Loucy (cell line): ENCODE measurements at regions not wholly inside any gene's neighbourhood (a gene's known extent, or its start where the extent isn't known, plus 50 kb on each side); places are given as distances from the start of the nearest gene placed in this dataset.
A peak's percentile ranks its signal among the peaks of the same experiment; 100 is the strongest.

Experiments
- H2AFZ ChIP-seq: fragments of 200-600 bp; sonication (generic); 2 replicates; pipeline ENCODE4 v1.6.0; 2016; ENCODE audit warnings: antibody characterized with exemption, mild to moderate bottlenecking, low read length, moderate library complexity
- H3F3A ChIP-seq: fragments of 200-600 bp; 2 replicates; pipeline ENCODE4 v1.6.0; 2016; ENCODE audit warnings: antibody characterized with exemption, low read depth, mild to moderate bottlenecking
- H3K27me3 ChIP-seq: fragments of 200-600 bp; sonication (generic); 2 replicates; pipeline ENCODE4 v1.6.1; 2014; ENCODE audit warnings: low read length, mild to moderate bottlenecking; ENCODE audit not compliant: insufficient read depth, poor library complexity, severe bottlenecking
- H3K36me3 ChIP-seq: fragments of 200-600 bp; sonication (generic); 2 replicates; pipeline ENCODE4 v1.6.1; 2016; ENCODE audit warnings: low read length; ENCODE audit not compliant: insufficient read depth
- H3K4me1 ChIP-seq: fragments of 200-600 bp; sonication (generic); 2 replicates; pipeline ENCODE4 v1.5.1; 2014; ENCODE audit warnings: low read length, mild to moderate bottlenecking; ENCODE audit not compliant: insufficient read depth, poor library complexity, severe bottlenecking
- H3K4me2 ChIP-seq: fragments of 200-600 bp; sonication (generic); 2 replicates; pipeline ENCODE4 v1.6.0; 2014; ENCODE audit warnings: antibody characterized with exemption, low read length, low read depth, mild to moderate bottlenecking; ENCODE audit not compliant: poor library complexity, severe bottlenecking
- H3K4me3 ChIP-seq: fragments of 200-600 bp; sonication (generic); 2 replicates; pipeline ENCODE4 v1.5.1; 2014; ENCODE audit warnings: low read length, mild to moderate bottlenecking, mixed read lengths; ENCODE audit not compliant: poor library complexity, severe bottlenecking
- H3K79me2 ChIP-seq: fragments of 200-600 bp; sonication (generic); 2 replicates; pipeline ENCODE4 v1.6.1; 2014; ENCODE audit warnings: low read length; ENCODE audit not compliant: insufficient read depth
- H3K9ac ChIP-seq: fragments of 200-600 bp; sonication (generic); 2 replicates; pipeline ENCODE4 v1.6.0; 2014; ENCODE audit warnings: mild to moderate bottlenecking, low read depth, low read length, moderate library complexity; ENCODE audit not compliant: poor library complexity, severe bottlenecking
- H3K9me2 ChIP-seq: fragments of 200-600 bp; sonication (generic); replicated peaks from 2 replicates; pipeline ENCODE4 v1.6.1; 2016; ENCODE audit warnings: low read depth, low read length, mixed read lengths
- H3K9me3 ChIP-seq: fragments of 200-600 bp; sonication (generic); 2 replicates; pipeline ENCODE4 v1.6.1; 2014; ENCODE audit warnings: mild to moderate bottlenecking, antibody characterized with exemption, low read length, low read depth; ENCODE audit not compliant: insufficient read depth
- H4K20me1 ChIP-seq: fragments of 200-600 bp; sonication (generic); 2 replicates; pipeline ENCODE4 v1.6.0; 2014; ENCODE audit warnings: antibody characterized with exemption, low read length, mild to moderate bottlenecking; ENCODE audit not compliant: insufficient read depth, poor library complexity, severe bottlenecking
- EZH2phosphoT487 ChIP-seq: fragments of 200-600 bp; IDR thresholded peaks from 2 replicates; pipeline ENCODE4 v1.6.1; 2018; ENCODE audit warnings: antibody characterized with exemption, mild to moderate bottlenecking, moderate library complexity, borderline replicate concordance
- TF ChIP-seq, protein P1 (sequence below): fragments of 200-600 bp; sonication (generic); conservative IDR thresholded peaks from 2 replicates; pipeline ENCODE4 v1.5.1; 2014; ENCODE audit warnings: mild to moderate bottlenecking, antibody characterized with exemption, low read length

DNA sequence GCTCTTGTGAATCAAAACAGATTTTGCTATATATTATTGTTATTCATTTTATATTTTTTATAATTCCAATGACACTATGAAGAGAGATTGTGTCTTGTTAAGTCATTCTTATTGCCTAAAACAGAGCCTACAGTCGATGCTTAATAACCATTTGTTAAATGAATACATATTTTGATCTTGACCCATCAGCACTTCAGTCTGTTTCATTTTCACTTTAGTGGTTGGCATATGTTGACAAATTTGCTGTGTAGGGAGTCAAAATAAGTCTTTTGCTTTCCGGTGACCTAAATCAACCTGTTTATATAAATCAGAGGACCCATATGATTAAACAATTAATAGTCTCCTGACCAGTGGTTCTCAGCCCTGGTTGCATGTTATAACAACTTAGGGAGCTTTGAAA is 97.1 kb downstream of the TXNL1 start:
- Histone ChIP-seq H3K9ac (no peak overlapping the region), H3K4me3 (no peak overlapping the region)

DNA sequence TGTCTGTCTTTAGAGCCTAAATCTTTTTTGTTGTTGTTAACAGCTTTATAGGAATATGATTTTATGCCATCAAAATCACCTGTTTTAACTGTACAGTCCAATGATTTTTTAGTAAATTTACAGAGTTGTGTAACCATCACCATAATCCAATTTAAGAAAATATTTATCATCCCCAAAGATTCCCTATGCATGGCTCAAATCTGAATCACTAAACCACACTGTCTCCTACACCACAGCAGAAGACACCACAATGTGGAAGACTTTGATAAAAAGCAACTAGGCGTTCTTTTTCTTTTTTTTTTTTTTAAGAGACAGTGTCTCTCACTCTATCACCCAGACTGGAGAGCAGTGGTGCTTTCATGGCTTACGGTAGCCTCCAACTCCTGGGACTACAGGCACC is 99.6 kb downstream of the TXNL1 start:
- H3K79me2 ChIP-seq, result no peaks in the 10 kb centered on the region
- no peaks in the 10 kb centered on the region for H3K9me3 ChIP-seq
- H3K9me2 ChIP-seq, result no peaks in the 10 kb centered on the region
- no peak overlapping the region for H3K9ac ChIP-seq
- no peak overlapping the region for H3K4me2 ChIP-seq
- peaks cover 4% of the 10 kb centered on the region for H3K4me1 ChIP-seq
- H3K4me3 ChIP-seq, result no peak overlapping the region
- no peak overlapping the region for H2AFZ ChIP-seq
- H3K36me3 ChIP-seq, result no peaks in the 10 kb centered on the region
- no peaks in the 10 kb centered on the region for H4K20me1 ChIP-seq
- no peaks in the 10 kb centered on the region for H3K27me3 ChIP-seq
- no peaks in the 10 kb centered on the region for H3F3A ChIP-seq
- no peak for TF ChIP-seq EZH2phosphoT487
- TF ChIP-seq, protein P1, sequence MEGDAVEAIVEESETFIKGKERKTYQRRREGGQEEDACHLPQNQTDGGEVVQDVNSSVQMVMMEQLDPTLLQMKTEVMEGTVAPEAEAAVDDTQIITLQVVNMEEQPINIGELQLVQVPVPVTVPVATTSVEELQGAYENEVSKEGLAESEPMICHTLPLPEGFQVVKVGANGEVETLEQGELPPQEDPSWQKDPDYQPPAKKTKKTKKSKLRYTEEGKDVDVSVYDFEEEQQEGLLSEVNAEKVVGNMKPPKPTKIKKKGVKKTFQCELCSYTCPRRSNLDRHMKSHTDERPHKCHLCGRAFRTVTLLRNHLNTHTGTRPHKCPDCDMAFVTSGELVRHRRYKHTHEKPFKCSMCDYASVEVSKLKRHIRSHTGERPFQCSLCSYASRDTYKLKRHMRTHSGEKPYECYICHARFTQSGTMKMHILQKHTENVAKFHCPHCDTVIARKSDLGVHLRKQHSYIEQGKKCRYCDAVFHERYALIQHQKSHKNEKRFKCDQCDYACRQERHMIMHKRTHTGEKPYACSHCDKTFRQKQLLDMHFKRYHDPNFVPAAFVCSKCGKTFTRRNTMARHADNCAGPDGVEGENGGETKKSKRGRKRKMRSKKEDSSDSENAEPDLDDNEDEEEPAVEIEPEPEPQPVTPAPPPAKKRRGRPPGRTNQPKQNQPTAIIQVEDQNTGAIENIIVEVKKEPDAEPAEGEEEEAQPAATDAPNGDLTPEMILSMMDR, result no peak

More for the DNA sequence above, 97.1 kb downstream of the TXNL1 start:
- Histone ChIP-seq H3K9me3 (no peaks in the 10 kb centered on the region), H3K4me2 (peak overlapping the region; percentile 35), H2AFZ (peak overlapping the region; percentile 63; the same call in 1 of the 2 replicates), H3K9me2 (no peaks in the 10 kb centered on the region), H3K79me2 (no peaks in the 10 kb centered on the region), H3K4me1 (peaks cover 4% of the 10 kb centered on the region), H3F3A (no peaks in the 10 kb centered on the region), H3K27me3 (no peaks in the 10 kb centered on the region), H3K36me3 (no peaks in the 10 kb centered on the region), H4K20me1 (no peaks in the 10 kb centered on the region)
- TF ChIP-seq EZH2phosphoT487, result no peak
- TF ChIP-seq, protein P1, result no peak

DNA sequence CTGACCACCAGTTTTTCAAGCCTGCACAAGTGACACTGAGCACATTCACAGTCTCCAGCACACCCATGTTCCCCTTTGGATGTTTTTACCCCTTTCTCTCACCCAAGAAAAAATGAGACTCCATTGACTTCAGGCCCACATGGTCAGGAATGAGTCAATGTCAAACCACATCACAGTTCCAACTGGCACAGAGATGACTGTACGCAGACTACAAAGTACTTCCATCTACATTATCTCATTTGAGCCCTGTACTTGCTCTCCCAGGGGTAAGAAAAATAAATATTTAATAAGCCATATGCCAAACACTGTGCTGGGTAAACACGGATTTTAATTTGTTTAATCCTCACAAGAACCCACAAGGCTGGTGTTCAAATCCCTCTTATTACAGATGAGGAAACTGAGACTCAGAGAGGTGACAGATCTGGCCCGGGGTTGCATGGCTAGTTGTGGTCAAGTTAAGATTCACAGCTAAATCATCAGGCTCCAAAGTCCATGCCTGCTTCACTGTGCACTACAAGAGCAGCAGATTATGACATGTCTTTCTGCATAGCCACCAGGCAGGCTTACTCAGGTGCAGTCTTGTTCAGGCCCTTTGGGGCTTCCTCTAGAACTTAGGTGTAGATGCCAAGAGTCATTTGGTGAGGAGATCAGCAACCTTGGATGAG is 106.1 kb downstream of the TXNL1 start:
- no peaks in the 10 kb centered on the region for H3F3A ChIP-seq
- no peaks in the 10 kb centered on the region for H3K79me2 ChIP-seq

More for the DNA sequence above, 106.1 kb downstream of the TXNL1 start:
- H3K9me2 ChIP-seq, result no peaks in the 10 kb centered on the region
- TF ChIP-seq, protein P1, result no peak
- no peak for TF ChIP-seq EZH2phosphoT487
- no peaks in the 10 kb centered on the region for H4K20me1 ChIP-seq
- no peaks in the 10 kb centered on the region for H3K27me3 ChIP-seq
- no peaks in the 10 kb centered on the region for H3K36me3 ChIP-seq
- H3K9ac ChIP-seq, result no peak overlapping the region
- no peak overlapping the region for H3K4me3 ChIP-seq
- no peaks in the 10 kb centered on the region for H3K4me1 ChIP-seq
- no peak overlapping the region for H3K4me2 ChIP-seq
- H2AFZ ChIP-seq, result no peak overlapping the region
- no peaks in the 10 kb centered on the region for H3K9me3 ChIP-seq
